WTC11 (cell line): ENCODE measurements at regions not wholly inside any gene's neighbourhood (a gene's known extent, or its start where the extent isn't known, plus 50 kb on each side); places are given as distances from the start of the nearest gene placed in this dataset.

Experiments
- AFF4 ChIP-seq: sonication (generic); formaldehyde crosslinking; IDR thresholded peaks from 2 replicates; pipeline ENCODE4 v1.8.1; 2023; ENCODE audit warnings: mild to moderate bottlenecking, missing genetic modification reagents, borderline replicate concordance
- CTCF ChIP-seq: fragments of 200-600 bp; IDR thresholded peaks from 2 replicates; pipeline ENCODE4 v1.8.0; 2022; ENCODE audit warnings: antibody characterized with exemption
- FOXK1 ChIP-seq: sonication (generic); formaldehyde crosslinking; IDR thresholded peaks from 2 replicates; pipeline ENCODE4 v1.8.0; 2022; ENCODE audit warnings: mild to moderate bottlenecking, moderate library complexity, missing genetic modification reagents
- MXD4 ChIP-seq: fragments of 250-450 bp; sonication (Bioruptor Pico); IDR thresholded peaks from 2 replicates; pipeline ENCODE4 v1.8.0; 2021; ENCODE audit warnings: mild to moderate bottlenecking, moderate library complexity, borderline replicate concordance
- NFYB ChIP-seq: sonication (generic); formaldehyde crosslinking; conservative IDR thresholded peaks from 2 replicates; pipeline ENCODE4 v1.8.0; 2022; ENCODE audit warnings: low read depth, missing genetic modification reagents
- NR2C2 ChIP-seq: sonication (generic); formaldehyde crosslinking; IDR thresholded peaks from 2 replicates; pipeline ENCODE4 v1.8.0; 2022; ENCODE audit warnings: mild to moderate bottlenecking, missing genetic modification reagents
- ZNF138 ChIP-seq: sonication (generic); formaldehyde crosslinking; conservative IDR thresholded peaks from 2 replicates; pipeline ENCODE4 v1.8.1; 2022; ENCODE audit warnings: mild to moderate bottlenecking, moderate library complexity, missing genetic modification reagents
- ZSCAN18 ChIP-seq: fragments of 250-450 bp; sonication (Bioruptor Pico); IDR thresholded peaks from 2 replicates; pipeline ENCODE4 v2.1.2; 2022; ENCODE audit warnings: mild to moderate bottlenecking, moderate library complexity
- TF ChIP-seq, protein P1 (sequence below): sonication (generic); formaldehyde crosslinking; conservative IDR thresholded peaks from 2 replicates; pipeline ENCODE4 v1.8.1; 2022; ENCODE audit warnings: mild to moderate bottlenecking, missing genetic modification reagents

DNA sequence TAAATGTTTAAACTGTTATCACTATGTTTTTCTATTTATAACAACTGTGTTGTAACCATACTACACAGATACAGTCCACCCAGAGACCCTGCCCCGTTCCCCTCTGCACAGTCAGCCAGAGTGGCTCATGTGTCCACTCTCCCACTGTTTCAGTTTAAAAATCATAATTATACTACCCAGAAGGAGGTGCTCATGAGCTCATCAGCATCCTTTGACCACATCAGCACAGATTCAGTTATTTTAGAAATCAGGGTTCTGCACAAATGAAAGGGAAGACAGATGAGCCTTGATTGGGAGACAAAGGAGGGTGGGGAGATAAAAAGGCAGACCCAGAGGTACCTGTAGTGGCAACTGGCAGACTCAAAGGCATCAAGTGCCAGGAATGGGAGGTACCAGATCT lies 124.3 kb downstream of the RCN1 start:
- TF ChIP-seq CTCF = no peak
- no peak for TF ChIP-seq NFYB
- TF ChIP-seq FOXK1 (CRISPR knock-in tag) = no peak
- no peak for TF ChIP-seq ZNF138 (CRISPR knock-in tag)
- no peak for TF ChIP-seq MXD4 (CRISPR knock-in tag)
- TF ChIP-seq ZSCAN18 (CRISPR knock-in tag) = no peak
- TF ChIP-seq NR2C2 = no peak
- TF ChIP-seq, protein P1, sequence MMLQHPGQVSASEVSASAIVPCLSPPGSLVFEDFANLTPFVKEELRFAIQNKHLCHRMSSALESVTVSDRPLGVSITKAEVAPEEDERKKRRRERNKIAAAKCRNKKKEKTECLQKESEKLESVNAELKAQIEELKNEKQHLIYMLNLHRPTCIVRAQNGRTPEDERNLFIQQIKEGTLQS (CRISPR knock-in tag) = no peak
- TF ChIP-seq AFF4 (CRISPR knock-in tag) = no peak
